ENCODE measurements at regions not wholly inside any gene's neighbourhood (a gene's known extent, or its start where the extent isn't known, plus 50 kb on each side); places are given as distances from the start of the nearest gene placed in this dataset.

GRCh38 chr1:68332041-68332440 lies 99.7 kb upstream of the WLS start:
- no peak overlapping the region for H3K27ac ChIP-seq
- TF ChIP-seq ZFX (IDR thresholded peaks at IDR 0.05), result no peak
- TF ChIP-seq CTCF (conservative IDR thresholded peaks at IDR 0.05), result no peak

GRCh38 chr1:68331117-68331865 lies 99.0 kb upstream of the WLS start:
- no peak overlapping the region for H3K27ac ChIP-seq
- TF ChIP-seq ZFX (IDR thresholded peaks at IDR 0.05) (no peak), CTCF (conservative IDR thresholded peaks at IDR 0.05) (no peak)

- H3K27ac ChIP-seq, result no peak overlapping the region
- no peak for TF ChIP-seq CTCF (conservative IDR thresholded peaks at IDR 0.05)
- no peak for TF ChIP-seq ZFX (IDR thresholded peaks at IDR 0.05)
Measured at GRCh38 chr1:68330391-68330790, 98.1 kb upstream of the WLS start.

- H3K27ac ChIP-seq, result no peak overlapping the region
- TF ChIP-seq CTCF (conservative IDR thresholded peaks at IDR 0.05) (no peak), ZFX (IDR thresholded peaks at IDR 0.05) (no peak)
Measured at GRCh38 chr1:68329096-68329835, 96.9 kb upstream of the WLS start.

GRCh38 chr1:68328490-68328889 lies 96.2 kb upstream of the WLS start:
- no peak for TF ChIP-seq ZFX (IDR thresholded peaks at IDR 0.05)
- TF ChIP-seq CTCF (conservative IDR thresholded peaks at IDR 0.05), result no peak
- H3K27ac ChIP-seq, result no peak overlapping the region

GRCh38 chr1:68327414-68327813 lies 95.1 kb upstream of the WLS start:
- TF ChIP-seq ZFX (IDR thresholded peaks at IDR 0.05), result no peak
- no peak for TF ChIP-seq CTCF (conservative IDR thresholded peaks at IDR 0.05)
- no peak overlapping the region for H3K27ac ChIP-seq

- TF ChIP-seq ZFX (IDR thresholded peaks at IDR 0.05) (no peak), CTCF (conservative IDR thresholded peaks at IDR 0.05) (no peak)
- no peak overlapping the region for H3K27ac ChIP-seq
Measured at GRCh38 chr1:68326481-68326880, 94.2 kb upstream of the WLS start.

All from C4-2B (cell line).